ENCODE measurements at regions not wholly inside any gene's neighbourhood (a gene's known extent, or its start where the extent isn't known, plus 50 kb on each side); places are given as distances from the start of the nearest gene placed in this dataset.

GRCh38 chr1:172770071-172770470 is 111.2 kb downstream of the FASLG start:
- Histone ChIP-seq H3K4me2 (ENCODE audit: insufficient read depth, insufficient read length, low read length) (no peak overlapping the region), H3K27me3 (ENCODE audit: insufficient read depth, low read length) (no peaks in the 10 kb centered on the region), H2AK5ac (ENCODE audit: insufficient read length, low read length) (no peak overlapping the region), H3K23ac (ENCODE audit: insufficient read length, low read depth, low read length) (no peak overlapping the region), H3K18ac (ENCODE audit: insufficient read length, low read depth, low read length) (no peak overlapping the region), H2AFZ (ENCODE audit: low read length) (no peak overlapping the region), H3K4me1 (ENCODE audit: insufficient read depth, low read length) (no peaks in the 10 kb centered on the region), H2BK5ac (ENCODE audit: insufficient read length, low read length) (no peak overlapping the region), H2BK20ac (ENCODE audit: low read depth, low read length, poor library complexity, severe bottlenecking) (no peak overlapping the region), H3K9ac (ENCODE audit: extremely low read depth, insufficient read length, low read length) (no peak overlapping the region), H3T11ph (ENCODE audit: low read length) (no peak overlapping the region), H4K20me1 (ENCODE audit: control insufficient read depth, insufficient read depth, insufficient read length) (no peaks in the 10 kb centered on the region), H4K8ac (replicated peaks; ENCODE audit: insufficient read length, low read depth, low read length) (no peak overlapping the region), H4K5ac (ENCODE audit: insufficient read length, low read depth, low read length) (no peak overlapping the region), H3K9me3 (ENCODE audit: control insufficient read depth, low read depth, low read length) (no peaks in the 10 kb centered on the region), H2BK15ac (ENCODE audit: low read depth, low read length) (no peak overlapping the region), H3K79me2 (ENCODE audit: insufficient read depth, low read length) (no peaks in the 10 kb centered on the region), H4K91ac (ENCODE audit: insufficient read length, low read depth, low read length) (no peak overlapping the region), H2BK12ac (ENCODE audit: insufficient read length, low read depth, low read length) (no peak overlapping the region), H3K79me1 (ENCODE audit: insufficient read depth, low read depth, low read length, poor library complexity, severe bottlenecking) (no peaks in the 10 kb centered on the region), H3K23me2 (ENCODE audit: insufficient read length, low read depth, low read length, poor library complexity, severe bottlenecking) (no peaks in the 10 kb centered on the region), H3K56ac (ENCODE audit: insufficient read length, low read depth, low read length) (no peak overlapping the region), H3K27ac (ENCODE audit: insufficient read length, low read depth, low read length) (no peak overlapping the region), H3K14ac (ENCODE audit: insufficient read depth, low read length) (no peak overlapping the region), H2BK120ac (ENCODE audit: low read depth, low read length, poor library complexity, severe bottlenecking) (no peak overlapping the region), H3K4ac (ENCODE audit: low read depth, low read length) (no peak overlapping the region)
- H3K9me3 Mint-ChIP-seq, result no peaks in the 10 kb centered on the region
- H3K4me3 Mint-ChIP-seq, result no peak overlapping the region
- TF ChIP-seq CTCF (conservative IDR thresholded peaks at IDR 0.05), result no peak
- no CpG with 5 or more reads among the region's 1 CpG for WGBS (ENCODE audit: extremely low coverage, insufficient read length, low lambda C conversion rate)
- no peaks in the 10 kb centered on the region for H3K4me1 Mint-ChIP-seq
- no peaks in the 10 kb centered on the region for H3K27me3 Mint-ChIP-seq (ENCODE audit: low read depth)
- DNase-seq, result no peak
- no peaks in the 10 kb centered on the region for H3K36me3 Mint-ChIP-seq (ENCODE audit: insufficient read depth in 1 of 3, low read depth in 3 of 3)
- H3K27ac Mint-ChIP-seq, result no peak overlapping the region

All from H9 (cell line).